ENCODE measurements at regions not wholly inside any gene's neighbourhood (a gene's known extent, or its start where the extent isn't known, plus 50 kb on each side); places are given as distances from the start of the nearest gene placed in this dataset.

GRCh38 chr1:200281201-200281835 is 128.5 kb downstream of the ZNF281 start:
- no peak for DNase-seq

- peak; percentile 80 for DNase-seq
Observed at GRCh38 chr1:200279810-200280411, 129.9 kb downstream of the ZNF281 start.

GRCh38 chr1:200275816-200276453 is 133.9 kb downstream of the ZNF281 start:
- no peak for DNase-seq

- no peak for DNase-seq
Observed at GRCh38 chr1:200275415-200275814, 134.4 kb downstream of the ZNF281 start.

DNA sequence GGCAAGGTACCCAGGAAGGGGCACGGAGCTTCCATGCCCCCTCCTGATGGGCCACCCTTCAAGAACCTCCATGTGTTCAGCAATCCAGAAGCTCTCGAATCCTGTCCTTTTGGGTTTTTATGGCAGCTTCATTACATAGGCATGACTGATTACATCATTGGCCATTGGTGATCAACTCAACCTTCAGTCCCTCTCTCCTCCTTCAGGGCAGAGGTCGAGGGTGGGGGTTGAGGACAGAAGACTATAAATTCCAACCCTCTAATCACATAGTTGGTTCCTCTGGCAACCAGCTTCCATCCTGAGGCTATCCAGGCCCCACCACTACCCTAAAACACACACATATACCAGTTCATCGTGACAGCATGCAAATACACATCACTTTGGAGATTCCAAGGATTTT is 135.7 kb downstream of the ZNF281 start:
- DNase-seq, result no peak

DNA sequence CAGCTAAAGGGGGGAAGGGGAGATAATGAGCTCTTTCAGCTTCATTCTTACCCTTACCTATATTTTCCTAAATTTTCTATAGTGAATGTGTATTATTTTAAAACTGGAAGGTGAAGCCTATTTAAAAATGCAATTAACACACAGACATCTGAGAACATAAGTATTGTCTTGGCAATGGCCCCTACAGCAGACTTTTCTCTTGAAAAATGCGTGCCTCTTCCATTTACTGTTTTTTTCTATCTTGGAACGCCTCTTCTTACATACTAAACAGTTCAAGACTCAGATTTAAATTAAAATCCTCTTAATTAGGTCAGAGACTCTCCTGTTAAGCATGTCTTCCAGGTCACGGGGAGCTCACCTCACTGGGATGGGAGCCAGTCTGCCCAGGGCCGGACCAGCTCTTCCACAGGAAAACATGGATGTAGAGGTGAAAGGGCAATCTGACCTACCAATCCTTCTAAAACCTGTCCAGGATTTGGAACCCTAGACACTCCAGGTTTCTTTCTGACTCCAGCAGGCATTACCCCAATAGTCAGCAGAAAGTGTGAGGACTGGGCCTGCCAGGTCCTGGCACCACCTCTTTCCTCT is 137.3 kb downstream of the ZNF281 start:
- no peak for DNase-seq

GRCh38 chr1:200269256-200269655 is 140.6 kb downstream of the ZNF281 start:
- no peak for DNase-seq

DNA sequence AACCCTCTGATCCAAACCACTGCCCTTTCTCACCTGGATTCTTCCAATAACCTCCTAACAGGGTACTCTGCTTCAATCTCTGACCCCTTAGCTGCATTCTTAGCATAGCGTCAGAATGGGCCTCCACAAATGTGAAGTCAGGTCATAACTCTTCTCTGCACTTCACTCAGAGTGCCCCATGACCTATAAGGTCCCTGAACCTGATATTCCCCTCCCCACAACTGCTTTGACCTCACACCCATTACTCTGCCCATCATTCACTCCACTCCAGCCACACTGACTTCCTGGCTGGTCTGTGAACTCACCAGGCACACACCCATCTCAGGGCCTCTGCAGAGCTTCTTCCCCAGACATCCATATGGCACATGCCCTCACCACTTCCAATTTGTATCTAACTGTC is 141.9 kb downstream of the ZNF281 start:
- DNase-seq, result no peak

GRCh38 chr1:200267458-200267857 is 142.4 kb downstream of the ZNF281 start:
- no peak for DNase-seq

DNA sequence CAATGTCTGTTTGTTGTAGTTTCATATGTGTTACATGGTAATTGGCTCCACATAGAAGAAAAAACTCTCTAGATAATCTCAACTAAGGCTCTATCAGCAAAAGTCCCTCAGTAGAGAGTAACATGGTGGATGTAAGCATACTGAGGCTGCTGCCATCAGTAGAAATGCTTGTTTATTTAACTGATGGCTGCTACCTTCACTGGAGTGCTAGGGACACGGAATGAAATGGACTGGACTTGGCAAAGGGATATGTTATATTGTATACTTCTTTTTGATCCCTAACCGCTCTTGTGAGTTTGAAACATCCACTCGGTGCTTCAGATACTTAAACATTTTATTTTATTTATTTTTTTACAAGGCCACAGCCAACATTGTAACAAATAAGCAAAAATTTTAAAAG is 143.0 kb downstream of the ZNF281 start:
- DNase-seq, result no peak

DNA sequence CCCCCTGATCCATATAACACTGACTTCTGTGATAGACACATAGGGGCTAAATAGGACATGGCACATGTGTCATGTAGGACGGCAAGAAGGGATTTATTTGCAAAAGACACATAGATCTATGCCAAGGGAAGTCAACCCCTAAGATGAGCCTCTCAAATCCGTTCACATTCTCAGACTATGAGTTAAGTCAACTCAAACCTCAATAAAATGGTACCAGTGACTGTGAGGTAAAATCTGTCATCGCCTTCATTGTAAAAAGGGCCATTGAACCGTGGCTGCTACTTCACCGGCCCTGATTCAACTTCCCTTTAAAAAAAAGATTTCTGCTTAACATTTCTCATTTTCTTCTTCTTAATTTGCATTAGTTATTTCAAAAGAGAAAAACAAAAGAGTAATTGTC is 144.0 kb downstream of the ZNF281 start:
- no peak for DNase-seq

DNA sequence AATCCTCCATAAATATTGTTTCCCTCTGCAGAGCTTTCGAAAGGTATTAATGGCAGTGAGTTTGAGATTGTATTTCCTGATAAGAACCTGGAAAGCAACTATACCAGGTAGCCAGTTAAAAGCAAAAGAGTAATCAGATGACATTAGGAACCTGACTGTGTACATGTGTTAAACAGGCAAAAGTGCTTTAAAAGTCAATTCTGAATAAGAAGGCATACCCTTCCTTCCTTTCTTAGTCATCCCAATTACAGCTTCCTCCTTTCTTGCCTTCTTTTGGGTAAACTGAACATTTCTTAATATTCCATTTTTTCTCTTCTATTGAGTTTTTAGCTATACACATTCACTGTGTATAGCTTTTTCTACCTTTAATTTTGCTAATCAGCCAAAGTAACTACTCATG is 144.7 kb downstream of the ZNF281 start:
- DNase-seq, result no peak

DNA sequence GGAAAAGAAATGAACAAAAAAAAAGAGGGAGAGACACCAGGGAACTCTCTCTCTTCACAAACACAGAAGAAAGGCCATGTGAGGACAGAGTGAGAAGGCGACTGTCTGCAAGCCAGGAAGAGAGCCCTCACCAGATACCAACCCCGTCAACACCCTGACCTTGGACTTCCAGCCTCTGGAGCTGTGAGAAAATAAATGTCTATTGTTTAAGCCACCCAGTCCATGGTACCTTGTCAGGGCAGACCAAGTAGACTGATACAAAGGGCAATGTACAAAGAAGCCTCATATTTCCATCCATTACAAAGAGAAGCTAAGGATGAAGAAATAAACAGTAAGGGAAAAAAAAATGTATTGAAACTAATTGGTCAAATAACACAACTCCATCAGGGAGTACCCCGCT is 146.6 kb downstream of the ZNF281 start:
- DNase-seq, result no peak

DNA sequence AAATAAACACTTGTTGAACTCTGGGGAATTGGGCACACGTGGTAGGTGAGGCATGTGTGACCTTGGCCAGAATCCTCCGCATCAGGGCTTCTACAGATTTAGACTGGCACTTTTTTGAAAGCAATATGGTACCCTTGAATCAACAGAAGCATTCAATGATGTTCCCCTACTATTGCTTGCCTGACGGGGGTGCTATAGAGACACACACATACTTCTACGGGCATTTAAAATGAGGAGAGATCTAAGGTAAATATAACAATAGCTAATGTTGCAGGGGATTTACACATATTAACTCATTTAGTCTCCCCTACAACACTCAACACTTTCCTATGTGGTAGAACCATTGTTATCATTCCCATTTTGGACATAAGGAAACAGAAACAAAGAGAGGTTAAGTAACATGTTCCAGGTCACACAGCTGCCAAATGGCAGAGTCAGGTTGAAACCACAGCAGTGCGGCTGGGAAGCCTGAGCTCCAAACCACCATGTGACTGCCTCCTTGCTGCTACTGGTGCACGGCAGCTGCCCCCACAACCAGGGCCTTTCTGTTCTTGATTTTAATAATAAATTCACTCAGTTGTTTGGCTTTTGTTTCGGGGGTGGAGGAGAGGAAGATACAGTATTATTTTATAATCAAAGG is 147.4 kb downstream of the ZNF281 start:
- peak; percentile 20 for DNase-seq

DNA sequence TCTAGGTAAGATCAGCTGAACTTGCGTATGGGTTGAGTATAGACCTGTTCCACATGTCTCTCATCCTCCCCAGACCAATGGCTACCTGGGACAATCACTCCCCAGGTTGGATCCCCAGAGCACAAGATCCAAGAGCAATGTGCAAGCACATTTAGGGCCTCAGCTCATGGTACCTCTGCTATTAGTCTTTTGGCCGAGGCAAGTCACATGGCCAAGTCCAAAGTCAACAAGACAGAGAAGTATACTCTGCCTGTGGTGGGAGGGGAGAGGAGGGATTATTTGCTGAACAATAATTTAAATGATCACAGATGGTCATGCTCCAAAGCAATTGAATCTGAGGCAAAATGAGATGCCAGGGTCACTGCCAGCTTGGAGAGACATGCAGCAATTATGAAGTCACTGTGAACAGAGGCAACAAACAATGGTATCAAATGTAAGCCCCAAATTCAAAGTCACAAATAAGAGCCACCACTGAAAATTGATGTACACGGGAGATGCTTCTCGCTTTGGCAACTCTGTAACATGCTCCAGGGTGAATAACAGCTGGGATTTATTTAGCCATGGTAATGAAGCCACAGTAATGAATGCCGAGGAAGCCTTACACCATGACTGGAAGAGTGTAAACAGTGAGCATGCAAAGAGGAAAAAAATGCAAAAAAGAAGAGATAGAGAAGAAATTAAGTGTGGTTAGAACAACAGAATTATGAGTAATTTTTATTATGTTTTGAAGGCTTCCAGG is 149.1 kb downstream of the ZNF281 start:
- peak; percentile 99 for DNase-seq

DNA sequence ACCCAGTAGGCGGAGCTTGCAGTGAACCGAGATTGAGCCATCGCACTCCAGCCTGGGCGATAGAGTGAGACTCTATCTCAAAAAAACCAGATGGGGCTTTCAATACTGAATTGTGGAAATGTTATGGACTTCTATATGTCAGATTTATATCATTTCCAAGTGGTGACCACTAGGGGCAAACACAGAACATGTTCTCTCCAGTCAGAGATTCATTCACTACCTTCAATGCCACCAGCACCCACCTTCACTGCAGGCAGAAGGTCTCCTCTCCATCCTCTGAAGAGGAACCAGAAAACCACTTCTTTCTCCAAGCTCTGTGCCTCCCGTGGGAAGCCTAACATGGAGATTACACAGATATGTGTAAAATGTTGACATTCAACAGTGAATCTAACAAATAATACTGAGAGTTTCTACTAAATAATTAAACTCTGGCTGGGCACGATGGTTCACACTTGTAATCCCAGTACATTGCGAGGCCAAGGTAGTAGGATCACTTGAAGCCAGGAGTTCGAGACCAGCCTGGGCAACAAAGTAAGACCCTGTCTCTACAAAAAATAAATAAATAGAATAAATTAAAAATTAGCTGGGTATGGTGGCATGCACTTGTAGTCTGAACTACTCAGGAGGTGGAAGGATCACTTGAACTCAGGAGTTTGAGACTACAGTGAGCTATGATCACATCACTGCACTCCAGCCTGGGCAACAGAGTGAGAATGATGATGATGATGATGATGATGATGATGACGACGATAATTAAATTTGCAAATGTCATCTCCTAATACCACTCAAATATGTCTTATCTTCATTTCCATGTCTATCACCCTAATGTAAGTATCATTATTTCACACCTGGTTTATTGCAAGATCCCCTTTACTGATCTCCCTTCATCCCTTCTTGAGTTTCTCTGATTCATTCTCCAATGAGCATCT is 151.1 kb downstream of the ZNF281 start:
- peak; percentile 75 for DNase-seq

- DNase-seq, result no peak
Observed at GRCh38 chr1:200257235-200257634, 152.6 kb downstream of the ZNF281 start.

DNA sequence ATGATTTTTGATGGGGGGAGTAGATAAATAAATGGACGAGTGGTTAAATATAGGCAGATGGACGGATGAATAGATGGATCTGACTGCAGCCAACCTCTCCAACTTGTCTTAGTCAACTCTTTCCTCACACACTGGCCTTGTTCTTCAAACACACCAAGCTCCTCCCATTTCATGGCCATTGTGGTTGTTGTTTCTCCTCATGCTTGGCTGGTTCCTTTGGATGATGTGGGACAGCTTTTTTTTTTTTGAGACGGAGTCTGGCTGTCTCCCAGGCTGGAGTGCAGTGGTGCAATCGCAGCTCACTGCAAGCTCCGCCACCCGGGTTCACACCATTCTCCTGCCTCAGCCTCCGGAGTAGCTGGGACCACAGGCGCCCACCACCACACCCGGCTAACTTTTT is 155.2 kb downstream of the ZNF281 start:
- DNase-seq, result peak; percentile 13

GRCh38 chr1:200253774-200254495 is 155.9 kb downstream of the ZNF281 start:
- DNase-seq, result no peak

DNA sequence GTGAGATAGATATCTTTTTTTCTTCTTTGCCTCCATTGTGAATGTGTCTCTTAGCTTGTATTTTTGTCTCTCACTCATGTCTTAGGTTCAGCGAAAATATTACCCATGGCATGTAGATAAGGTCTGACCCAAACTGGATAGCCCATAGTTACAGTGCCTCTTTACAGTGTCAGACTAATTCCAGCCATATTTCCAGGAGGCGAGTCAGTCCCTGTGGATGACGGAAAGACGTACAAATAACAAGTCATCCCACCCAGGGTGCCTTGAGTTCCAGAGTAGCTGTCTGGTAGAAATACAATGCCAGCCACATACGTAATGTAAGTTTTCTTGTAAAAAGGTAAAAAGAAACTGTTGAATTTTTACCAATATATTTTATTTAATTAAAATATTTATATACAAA is 157.3 kb downstream of the ZNF281 start:
- no peak for DNase-seq

- no peak for DNase-seq
Observed at GRCh38 chr1:200250469-200250868, 159.4 kb downstream of the ZNF281 start.
